ENCODE measurements at regions not wholly inside any gene's neighbourhood (a gene's known extent, or its start where the extent isn't known, plus 50 kb on each side); places are given as distances from the start of the nearest gene placed in this dataset.

GRCh38 chr1:118340928-118341910, 156.2 kb upstream of the SPAG17 start:
- no peaks in the 10 kb centered on the region for H3K9me3 ChIP-seq (ENCODE audit: control insufficient read depth, low read length)
- no peaks in the 10 kb centered on the region for H3K79me2 ChIP-seq
- H3K27me3 ChIP-seq (ENCODE audit: control insufficient read depth, insufficient read depth, low read length): no peaks in the 10 kb centered on the region
- H3K9ac ChIP-seq: no peak overlapping the region
- no peaks in the 10 kb centered on the region for H3K4me1 ChIP-seq
- TF ChIP-seq CTCF (IDR thresholded peaks at IDR 0.05): no peak
- H2AFZ ChIP-seq: no peak overlapping the region
- H3K27ac ChIP-seq: no peak overlapping the region
- no peaks in the 10 kb centered on the region for H3K36me3 ChIP-seq (ENCODE audit: control insufficient read depth, insufficient read depth, low read length)
- H3K4me3 ChIP-seq (ENCODE audit: low read depth, low read length): no peak overlapping the region
- no peak overlapping the region for H3K4me2 ChIP-seq (ENCODE audit: low read length)

- H2AFZ ChIP-seq: no peak overlapping the region
- no peaks in the 10 kb centered on the region for H3K27me3 ChIP-seq (ENCODE audit: control insufficient read depth, insufficient read depth, low read length)
- H3K4me1 ChIP-seq: no peaks in the 10 kb centered on the region
- no peak overlapping the region for H3K9ac ChIP-seq
- H3K4me2 ChIP-seq (ENCODE audit: low read length): no peak overlapping the region
- H3K79me2 ChIP-seq: no peaks in the 10 kb centered on the region
- H3K4me3 ChIP-seq (ENCODE audit: low read depth, low read length): no peak overlapping the region
- no peaks in the 10 kb centered on the region for H3K9me3 ChIP-seq (ENCODE audit: control insufficient read depth, low read length)
- H3K27ac ChIP-seq: no peak overlapping the region
- TF ChIP-seq CTCF (IDR thresholded peaks at IDR 0.05): no peak
- no peaks in the 10 kb centered on the region for H3K36me3 ChIP-seq (ENCODE audit: control insufficient read depth, insufficient read depth, low read length)
These were observed 154.5 kb upstream of the SPAG17 start for GRCh38 chr1:118339400-118340124.

- Histone ChIP-seq H3K27ac (no peak overlapping the region), H3K9ac (no peak overlapping the region), H3K4me1 (no peaks in the 10 kb centered on the region), H3K27me3 (ENCODE audit: control insufficient read depth, insufficient read depth, low read length) (no peaks in the 10 kb centered on the region), H3K79me2 (no peaks in the 10 kb centered on the region), H3K4me3 (ENCODE audit: low read depth, low read length) (no peak overlapping the region), H3K9me3 (ENCODE audit: control insufficient read depth, low read length) (no peaks in the 10 kb centered on the region), H2AFZ (no peak overlapping the region), H3K4me2 (ENCODE audit: low read length) (no peak overlapping the region), H3K36me3 (ENCODE audit: control insufficient read depth, insufficient read depth, low read length) (no peaks in the 10 kb centered on the region)
- no peak for TF ChIP-seq CTCF (IDR thresholded peaks at IDR 0.05)
These were observed 153.9 kb upstream of the SPAG17 start for GRCh38 chr1:118338936-118339335.

- H3K9me3 ChIP-seq (ENCODE audit: control insufficient read depth, low read length): no peaks in the 10 kb centered on the region
- no peaks in the 10 kb centered on the region for H3K79me2 ChIP-seq
- no peak overlapping the region for H2AFZ ChIP-seq
- H3K4me1 ChIP-seq: no peaks in the 10 kb centered on the region
- H3K4me2 ChIP-seq (ENCODE audit: low read length): no peak overlapping the region
- no peak overlapping the region for H3K4me3 ChIP-seq (ENCODE audit: low read depth, low read length)
- H3K36me3 ChIP-seq (ENCODE audit: control insufficient read depth, insufficient read depth, low read length): no peaks in the 10 kb centered on the region
- no peak overlapping the region for H3K9ac ChIP-seq
- H3K27me3 ChIP-seq (ENCODE audit: control insufficient read depth, insufficient read depth, low read length): no peaks in the 10 kb centered on the region
- TF ChIP-seq CTCF (IDR thresholded peaks at IDR 0.05): no peak
- H3K27ac ChIP-seq: no peak overlapping the region
These were observed 152.3 kb upstream of the SPAG17 start for GRCh38 chr1:118337346-118337745.

Measured in parathyroid adenoma (tissue), 2 donors.